ENCODE measurements at regions not wholly inside any gene's neighbourhood (a gene's known extent, or its start where the extent isn't known, plus 50 kb on each side); places are given as distances from the start of the nearest gene placed in this dataset.

- Histone ChIP-seq H3K9me3 (no peaks in the 10 kb centered on the region), H3K27me3 (no peaks in the 10 kb centered on the region), H3K36me3 (no peaks in the 10 kb centered on the region), H3K27ac (no peak overlapping the region), H3K4me1 (no peaks in the 10 kb centered on the region), H3K4me3 (no peak overlapping the region)
- TF ChIP-seq CTCF (IDR thresholded peaks at IDR 0.05) (no peak), POLR2A (IDR thresholded peaks at IDR 0.05) (no peak)
- DNase-seq = no peak
Measured at GRCh38 chr2:58921676-58922075, 680.6 kb upstream of the FANCL start.

GRCh38 chr2:58920001-58920400 lies 678.9 kb upstream of the FANCL start:
- Histone ChIP-seq H3K4me3 (no peak overlapping the region), H3K9me3 (no peaks in the 10 kb centered on the region), H3K27ac (no peak overlapping the region), H3K4me1 (no peaks in the 10 kb centered on the region), H3K27me3 (no peaks in the 10 kb centered on the region), H3K36me3 (no peaks in the 10 kb centered on the region)
- no peak for DNase-seq
- TF ChIP-seq POLR2A (IDR thresholded peaks at IDR 0.05) (no peak), CTCF (IDR thresholded peaks at IDR 0.05) (no peak)

- Histone ChIP-seq H3K9me3 (no peaks in the 10 kb centered on the region), H3K27me3 (no peaks in the 10 kb centered on the region), H3K36me3 (no peaks in the 10 kb centered on the region), H3K27ac (no peak overlapping the region), H3K4me1 (no peaks in the 10 kb centered on the region), H3K4me3 (no peak overlapping the region)
- DNase-seq = no peak
- TF ChIP-seq CTCF (IDR thresholded peaks at IDR 0.05) = no peak
- TF ChIP-seq POLR2A (IDR thresholded peaks at IDR 0.05) = no peak
Measured at GRCh38 chr2:58919316-58919715, 678.2 kb upstream of the FANCL start.

GRCh38 chr2:58918141-58918540 lies 677.0 kb upstream of the FANCL start:
- Histone ChIP-seq H3K4me1 (no peaks in the 10 kb centered on the region), H3K36me3 (no peaks in the 10 kb centered on the region), H3K4me3 (no peak overlapping the region), H3K9me3 (no peaks in the 10 kb centered on the region), H3K27ac (no peak overlapping the region), H3K27me3 (no peaks in the 10 kb centered on the region)
- no peak for TF ChIP-seq CTCF (IDR thresholded peaks at IDR 0.05)
- TF ChIP-seq POLR2A (IDR thresholded peaks at IDR 0.05) = no peak
- no peak for DNase-seq

- TF ChIP-seq POLR2A (IDR thresholded peaks at IDR 0.05) = no peak
- no peak for TF ChIP-seq CTCF (IDR thresholded peaks at IDR 0.05)
- H3K27ac ChIP-seq = no peak overlapping the region
- no peak for DNase-seq
- H3K36me3 ChIP-seq = no peaks in the 10 kb centered on the region
- no peaks in the 10 kb centered on the region for H3K27me3 ChIP-seq
- no peaks in the 10 kb centered on the region for H3K4me1 ChIP-seq
- no peak overlapping the region for H3K4me3 ChIP-seq
- H3K9me3 ChIP-seq = no peaks in the 10 kb centered on the region
Measured at GRCh38 chr2:58917596-58917995, 676.5 kb upstream of the FANCL start.

- TF ChIP-seq POLR2A (IDR thresholded peaks at IDR 0.05) = no peak
- no peak for TF ChIP-seq CTCF (IDR thresholded peaks at IDR 0.05)
- no peak for DNase-seq
- Histone ChIP-seq H3K27ac (no peak overlapping the region), H3K9me3 (no peaks in the 10 kb centered on the region), H3K27me3 (no peaks in the 10 kb centered on the region), H3K4me3 (no peak overlapping the region), H3K36me3 (no peaks in the 10 kb centered on the region), H3K4me1 (no peaks in the 10 kb centered on the region)
Measured at GRCh38 chr2:58916063-58916462, 674.9 kb upstream of the FANCL start.

Data from Peyer's patch (tissue), 4 donors.